Activated CD8-positive, alpha-beta T cell treated with anti-CD3 and anti-CD28 coated beads for 36 hours (primary cell): ENCODE measurements at regions not wholly inside any gene's neighbourhood (a gene's known extent, or its start where the extent isn't known, plus 50 kb on each side); places are given as distances from the start of the nearest gene placed in this dataset.
"Not testable (repeated sequence)": the region's sequence is repeated elsewhere in the genome, so short reads cannot be mapped to it uniquely, and the experiment has no call there.

Experiments
- ATAC-seq: fragments of 200-7000 bp; cut with Tn5 transposase; one replicate; pipeline ENCODE4 v1.10.0; 2021; ENCODE audit warnings: mild to moderate bottlenecking, moderate library complexity
- CTCF ChIA-PET: fragments of 350-600 bp; sonication (Branson Sonifier 250); formaldehyde crosslinking; loops from one replicate; lab custom pipeline; 2021; ENCODE audit warnings: antibody characterized with exemption; lab: Charles Lee
- POLR2A ChIA-PET: fragments of 350-600 bp; sonication (Branson Sonifier 250); formaldehyde crosslinking; loops from one replicate; lab custom pipeline; 2021; ENCODE audit warnings: antibody characterized with exemption; lab: Charles Lee
- DNase-seq: peaks from one replicate; pipeline ENCODE4 v3.0.0-alpha.2; 2020
- H3K27ac Mint-ChIP-seq: one replicate; pipeline ENCODE4 v1.8.0; 2021; ENCODE audit warnings: mild to moderate bottlenecking, mixed read lengths
- H3K27me3 Mint-ChIP-seq: one replicate; pipeline ENCODE4 v1.8.0; 2021; ENCODE audit warnings: mixed read lengths
- H3K36me3 Mint-ChIP-seq: one replicate; pipeline ENCODE4 v1.8.0; 2021; ENCODE audit warnings: low read depth, mixed read lengths
- H3K4me1 Mint-ChIP-seq: one replicate; pipeline ENCODE4 v1.8.0; 2021; ENCODE audit warnings: low read depth, mixed read lengths
- H3K4me3 Mint-ChIP-seq: one replicate; pipeline ENCODE4 v1.8.0; 2021; ENCODE audit warnings: mild to moderate bottlenecking, moderate library complexity, mixed read lengths
- H3K9me3 Mint-ChIP-seq: one replicate; pipeline ENCODE4 v1.8.0; 2021; ENCODE audit warnings: mixed read lengths
- CTCF ChIP-seq: fragments of 200-600 bp; IDR thresholded peaks from one replicate; pipeline ENCODE4 v1.8.0; 2022; ENCODE audit warnings: antibody characterized with exemption, mild to moderate bottlenecking
- intact Hi-C: fragments of 100-400 bp; cut with micrococcal nuclease; formaldehyde crosslinking; loops from one replicate; pipeline ENCODE4 v1.10.0; 2022

- Mint-ChIP-seq H3K4me3 (no peak overlapping the region), H3K27ac (no peak overlapping the region), H3K9me3 (no peaks in the 10 kb centered on the region), H3K4me1 (no peaks in the 10 kb centered on the region), H3K27me3 (no peaks in the 10 kb centered on the region), H3K36me3 (no peaks in the 10 kb centered on the region)
- DNase-seq (peak; percentile 38), ATAC-seq (no peak)
- CTCF ChIA-PET = no interaction called here
- TF ChIP-seq CTCF = no peak
- POLR2A ChIA-PET = no interaction called here
- intact Hi-C loops = no loop called here
Observed at GRCh38 chr2:94759211-94759610, 112.0 kb upstream of the TEKT4 start.

DNA sequence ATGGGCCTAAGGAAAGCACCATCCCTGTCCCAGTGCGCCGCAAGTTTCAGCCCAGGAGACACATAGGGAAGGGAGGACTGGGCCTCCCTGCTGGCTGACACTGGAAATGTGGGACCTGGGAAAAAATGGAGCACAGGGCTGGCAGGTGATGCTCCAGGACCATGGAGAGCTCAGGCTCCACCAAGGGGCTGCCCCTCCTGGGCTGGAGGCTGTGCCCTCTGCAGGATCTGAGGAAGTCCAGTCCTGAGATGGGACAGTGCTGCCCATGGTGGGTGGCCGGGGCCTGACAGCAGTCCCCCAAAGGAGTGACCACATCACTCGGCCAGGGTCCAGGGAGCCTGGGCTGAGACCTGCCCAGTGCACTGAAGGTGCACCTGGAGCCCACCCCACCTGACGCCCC lies 108.6 kb upstream of the TEKT4 start:
- peak; percentile 3 for DNase-seq
- no peaks in the 10 kb centered on the region for H3K36me3 Mint-ChIP-seq
- CTCF ChIA-PET = no interaction called here
- H3K9me3 Mint-ChIP-seq = no peaks in the 10 kb centered on the region
- no peaks in the 10 kb centered on the region for H3K27me3 Mint-ChIP-seq
- intact Hi-C loops = no loop called here
- no peak overlapping the region for H3K27ac Mint-ChIP-seq
- POLR2A ChIA-PET = no interaction called here
- no peak for ATAC-seq
- no peak overlapping the region for H3K4me3 Mint-ChIP-seq
- H3K4me1 Mint-ChIP-seq = no peaks in the 10 kb centered on the region
- TF ChIP-seq CTCF = no peak

DNA sequence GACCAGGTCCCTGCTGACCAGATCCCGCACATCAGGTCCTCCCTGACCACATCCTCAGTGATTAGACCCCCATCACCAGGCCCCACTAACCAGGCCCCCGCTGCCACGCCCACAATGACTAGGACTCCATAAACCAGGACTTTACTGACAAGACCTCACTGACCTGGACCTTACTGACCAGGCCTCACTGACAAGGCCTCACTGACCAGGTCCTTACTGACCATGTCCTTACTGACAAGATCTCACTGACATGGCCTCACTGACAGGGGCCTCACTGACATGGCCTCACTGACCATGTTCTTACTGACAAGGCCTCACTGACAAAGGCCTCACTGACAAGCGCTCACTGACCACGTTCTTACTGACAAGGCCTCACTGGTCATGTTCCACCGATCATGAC lies 107.9 kb upstream of the TEKT4 start:
- TF ChIP-seq CTCF = no peak
- POLR2A ChIA-PET = no interaction called here
- no peak for DNase-seq
- CTCF ChIA-PET = no interaction called here
- ATAC-seq = no peak
- Mint-ChIP-seq H3K27ac (no peak overlapping the region), H3K27me3 (peaks cover 2% of the 10 kb centered on the region), H3K9me3 (no peaks in the 10 kb centered on the region), H3K4me3 (no peak overlapping the region), H3K4me1 (no peaks in the 10 kb centered on the region), H3K36me3 (no peaks in the 10 kb centered on the region)
- intact Hi-C loops = no loop called here

DNA sequence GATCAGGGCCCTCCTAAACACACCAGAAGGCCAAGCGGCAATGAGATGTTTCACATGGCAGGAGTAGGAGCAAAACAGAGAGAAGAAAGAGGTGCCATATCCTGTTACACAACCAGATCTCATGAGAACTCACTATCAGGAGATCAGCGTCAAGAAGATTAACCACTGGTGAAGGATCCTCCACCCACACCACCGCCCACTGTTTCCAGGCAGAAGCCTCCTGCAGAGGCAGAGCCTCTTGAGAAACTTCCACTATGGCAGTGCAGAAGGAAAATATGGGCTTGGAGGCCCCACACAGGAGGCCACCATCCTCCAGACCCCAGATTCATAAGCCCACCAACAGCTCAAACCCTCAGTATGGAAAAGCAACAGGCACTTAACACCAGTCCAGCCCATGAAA lies 106.9 kb upstream of the TEKT4 start:
- POLR2A ChIA-PET, H3K27me3 Mint-ChIP-seq, H3K27ac Mint-ChIP-seq, ATAC-seq, H3K4me1 Mint-ChIP-seq, H3K4me3 Mint-ChIP-seq, CTCF ChIA-PET, intact Hi-C loops, H3K9me3 Mint-ChIP-seq, H3K36me3 Mint-ChIP-seq: not testable (repeated sequence)
- peak; percentile 15 for DNase-seq

DNA sequence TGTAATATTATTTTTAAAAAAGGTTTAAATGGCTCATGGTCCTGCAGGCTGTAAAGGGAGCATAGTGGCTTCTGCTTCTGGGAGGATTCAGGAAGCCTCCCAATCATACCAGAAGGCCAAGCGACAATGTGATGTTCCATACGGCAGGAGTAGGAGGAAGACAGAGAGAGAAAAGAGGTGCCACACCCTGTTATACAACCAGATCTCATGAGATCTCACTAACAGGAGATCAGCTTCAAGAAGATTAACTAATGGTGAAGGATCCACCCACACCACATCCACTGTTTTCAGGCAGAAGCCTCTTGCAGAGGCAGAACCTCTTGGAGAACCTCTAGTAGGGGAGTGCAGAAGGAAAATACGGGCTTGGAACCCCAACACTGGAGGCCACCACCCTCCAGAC lies 103.9 kb upstream of the TEKT4 start:
- no peak for TF ChIP-seq CTCF
- Mint-ChIP-seq H3K4me3 (no peak overlapping the region), H3K4me1 (no peaks in the 10 kb centered on the region), H3K9me3 (no peaks in the 10 kb centered on the region), H3K27me3 (peaks cover 4% of the 10 kb centered on the region), H3K27ac (no peak overlapping the region), H3K36me3 (no peaks in the 10 kb centered on the region)
- intact Hi-C loops = no loop called here
- CTCF ChIA-PET = no interaction called here
- DNase-seq (no peak), ATAC-seq (no peak)
- POLR2A ChIA-PET = interaction anchor here (1.0 kb wide), 1 partner anchor 9 kb away, joined by 3 read pairs; no protein-coding TSS in a partner anchor

- no peaks in the 10 kb centered on the region for H3K4me1 Mint-ChIP-seq
- no peaks in the 10 kb centered on the region for H3K9me3 Mint-ChIP-seq
- TF ChIP-seq CTCF = no peak
- intact Hi-C loops = no loop called here
- H3K4me3 Mint-ChIP-seq = no peak overlapping the region
- POLR2A ChIA-PET = no interaction called here
- CTCF ChIA-PET = no interaction called here
- peaks cover 4% of the 10 kb centered on the region for H3K27me3 Mint-ChIP-seq
- H3K27ac Mint-ChIP-seq = no peak overlapping the region
- DNase-seq = no peak
- ATAC-seq = no peak
- H3K36me3 Mint-ChIP-seq = no peaks in the 10 kb centered on the region
Observed at GRCh38 chr2:94769733-94770132, 101.5 kb upstream of the TEKT4 start.
